ENCODE measurements at regions not wholly inside any gene's neighbourhood (a gene's known extent, or its start where the extent isn't known, plus 50 kb on each side); places are given as distances from the start of the nearest gene placed in this dataset.

- TF ChIP-seq CTCF (IDR thresholded peaks at IDR 0.05; ENCODE audit: insufficient read depth, low read depth, low read length) (no peak), EZH2 (IDR thresholded peaks at IDR 0.05; ENCODE audit: insufficient read depth, low read length) (no peak)
These were observed 202.7 kb upstream of the SLC14A2 start for GRCh38 chr18:45412577-45412976.

All from astrocyte (in vitro differentiated cells and primary cell).